SIG-M5 treated with dmso at 0.1 percent for 504 hours (cell line): ENCODE measurements at regions not wholly inside any gene's neighbourhood (a gene's known extent, or its start where the extent isn't known, plus 50 kb on each side); places are given as distances from the start of the nearest gene placed in this dataset.
"Not testable (repeated sequence)": the region's sequence is repeated elsewhere in the genome, so short reads cannot be mapped to it uniquely, and the experiment has no call there.

ENCODE experiments used
- DNase-seq: peaks from one replicate; lab custom pipeline; 2025; ENCODE audit not compliant: unreplicated experiment; lab: John Stamatoyannopoulos, UW

DNA sequence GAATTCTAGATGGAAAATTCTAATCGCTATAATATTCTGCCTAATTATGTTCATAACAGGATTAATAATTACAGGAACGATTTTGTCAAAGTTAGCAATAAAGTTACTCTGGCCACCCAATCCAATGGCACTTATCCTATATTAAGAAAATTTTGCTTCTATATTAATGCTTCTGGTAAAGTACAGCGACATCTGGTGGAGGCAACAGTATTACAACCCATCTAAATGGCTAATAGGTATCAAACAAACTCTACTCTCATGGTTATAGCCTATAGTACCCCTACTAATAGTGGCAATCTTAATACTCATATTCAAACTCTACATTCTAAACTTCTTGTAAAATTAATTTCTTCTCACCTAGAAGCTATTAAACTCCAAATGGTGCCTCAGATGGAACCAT is 1084.7 kb upstream of the LRRTM1 start:
- DNase-seq: no peak

DNA sequence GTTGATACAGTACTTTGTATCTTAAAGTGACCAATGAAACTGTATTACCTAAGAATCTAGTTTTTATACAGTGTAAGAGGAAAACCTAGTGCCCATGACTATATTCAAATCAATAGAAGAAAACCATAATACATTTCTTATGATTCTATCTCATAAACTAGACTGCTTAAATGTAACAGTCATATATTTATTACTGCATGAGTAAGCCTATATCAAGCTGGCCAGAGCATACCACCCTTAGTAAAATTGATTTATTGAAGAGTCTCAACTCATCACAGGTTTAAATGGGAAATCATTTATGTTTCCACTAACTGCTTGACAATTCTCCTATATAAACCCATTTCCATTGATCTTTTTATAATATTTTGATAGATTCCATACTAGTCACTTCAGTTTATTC is 1059.2 kb upstream of the LRRTM1 start:
- DNase-seq: no peak

DNA sequence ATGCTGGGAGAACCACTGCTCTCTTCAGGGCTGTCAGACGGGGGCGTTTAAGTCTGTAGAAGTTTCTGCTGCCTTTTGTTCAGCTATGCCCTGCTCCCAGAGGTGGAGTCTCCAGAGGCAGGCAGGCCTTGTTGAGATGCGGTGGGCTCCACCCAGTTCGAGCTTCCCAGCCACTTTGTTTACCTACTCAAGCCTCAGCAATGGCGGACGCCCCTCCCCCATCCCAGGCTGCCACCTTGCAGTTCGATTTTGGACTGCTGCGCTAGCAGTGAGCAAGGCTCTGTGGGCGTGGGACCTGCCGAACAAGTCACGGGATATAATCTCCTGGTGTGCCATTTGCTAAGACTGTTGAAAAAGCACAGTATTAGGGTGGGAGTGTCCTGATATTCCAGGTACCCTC is 1057.9 kb upstream of the LRRTM1 start:
- DNase-seq: not testable (repeated sequence)

- no peak for DNase-seq
Observed at GRCh38 chr2:81355436-81355835, 1050.9 kb upstream of the LRRTM1 start.

DNA sequence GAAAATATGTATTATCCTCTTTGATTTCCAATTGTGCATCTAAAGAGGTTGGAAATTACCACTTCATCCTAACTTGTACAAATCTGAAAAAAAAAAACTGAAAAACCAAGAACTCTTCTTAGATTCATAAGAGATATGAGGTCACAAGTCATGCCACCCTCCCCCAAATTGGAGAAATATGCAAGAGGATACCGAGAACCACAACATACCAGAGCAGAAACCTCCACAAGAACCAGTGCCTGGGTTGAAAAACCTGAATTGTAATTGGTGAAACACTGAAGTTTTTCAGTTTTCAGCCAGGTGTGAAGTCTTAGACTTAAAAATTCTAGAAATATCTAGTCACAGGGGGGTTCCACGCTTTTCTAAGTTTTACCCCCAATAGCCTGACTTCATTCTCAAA is 1029.5 kb upstream of the LRRTM1 start:
- DNase-seq: no peak

DNA sequence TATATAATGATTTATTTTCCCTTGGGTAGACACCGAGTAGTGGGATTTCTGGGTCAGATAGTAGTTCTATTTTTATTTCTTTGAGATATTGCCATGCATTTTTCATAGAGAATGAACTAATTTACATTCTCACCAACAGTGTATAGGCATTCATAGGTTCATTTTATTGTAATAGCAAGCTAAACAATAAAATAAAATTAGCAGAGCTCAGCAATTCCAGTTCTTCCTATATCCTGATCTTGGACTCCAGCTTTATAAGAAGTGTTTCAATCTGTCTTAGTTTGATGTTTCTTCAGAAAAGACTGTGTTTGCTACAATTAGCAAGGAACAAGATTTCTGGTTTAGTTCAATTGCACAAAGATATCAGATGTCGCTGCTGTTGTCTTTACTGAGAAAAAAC is 1024.4 kb upstream of the LRRTM1 start:
- DNase-seq: no peak

GRCh38 chr2:81327911-81328310 is 1023.4 kb upstream of the LRRTM1 start:
- no peak for DNase-seq

DNA sequence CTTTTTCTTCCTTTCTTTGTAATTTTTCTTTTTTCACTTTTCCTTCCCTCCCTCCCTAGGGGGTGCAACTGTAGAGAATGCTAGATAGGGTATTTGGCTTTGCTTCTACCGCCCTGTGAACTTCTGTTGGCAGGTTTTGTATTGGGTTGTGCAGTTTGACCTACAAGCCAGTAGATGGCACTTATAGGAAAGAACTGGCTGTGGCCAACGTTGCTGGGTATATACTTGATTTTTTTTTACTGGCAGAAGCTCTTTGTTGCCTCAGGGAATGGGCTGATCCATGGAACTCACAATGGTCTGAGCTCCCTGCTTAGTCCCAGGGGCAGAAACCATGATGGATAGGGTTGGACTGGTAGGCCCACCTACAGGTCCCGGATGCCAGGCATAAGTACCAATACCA is 1019.5 kb upstream of the LRRTM1 start:
- DNase-seq: peak; percentile 22

DNA sequence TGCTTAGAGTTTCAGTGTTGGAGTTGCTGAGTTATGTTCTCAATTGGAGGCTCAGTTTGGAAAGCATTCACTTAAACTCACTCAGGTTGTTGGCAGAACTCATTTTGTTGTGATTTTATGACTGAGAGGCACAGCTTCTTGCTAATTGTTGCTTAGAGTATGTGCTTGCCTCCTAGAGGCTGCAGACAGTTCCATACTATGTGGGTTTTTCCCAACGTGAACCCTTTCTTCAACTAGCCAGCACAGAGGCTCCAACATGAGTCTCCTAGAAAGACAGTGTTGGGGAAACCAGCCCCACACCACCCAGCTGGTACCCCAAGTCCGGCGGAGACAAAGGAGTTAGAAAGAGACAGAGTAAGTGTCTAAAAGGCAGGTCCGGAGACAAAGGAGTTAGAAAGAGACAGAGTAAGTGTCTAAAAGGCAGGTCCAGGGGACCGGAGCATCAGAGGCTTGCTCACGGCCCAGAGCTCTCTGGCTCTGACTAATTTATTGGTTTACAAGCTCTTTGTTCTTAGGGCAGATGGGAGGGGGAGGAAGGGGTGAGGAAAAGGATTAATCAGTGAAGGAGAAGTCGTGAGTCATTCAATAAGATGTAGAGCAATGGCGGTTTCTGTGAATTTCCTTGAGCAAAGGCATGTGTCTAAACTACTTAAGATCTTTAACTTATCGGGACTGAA is 999.7 kb upstream of the LRRTM1 start:
- no peak for DNase-seq

- no peak for DNase-seq
Observed at GRCh38 chr2:81303321-81303720, 998.8 kb upstream of the LRRTM1 start.

DNA sequence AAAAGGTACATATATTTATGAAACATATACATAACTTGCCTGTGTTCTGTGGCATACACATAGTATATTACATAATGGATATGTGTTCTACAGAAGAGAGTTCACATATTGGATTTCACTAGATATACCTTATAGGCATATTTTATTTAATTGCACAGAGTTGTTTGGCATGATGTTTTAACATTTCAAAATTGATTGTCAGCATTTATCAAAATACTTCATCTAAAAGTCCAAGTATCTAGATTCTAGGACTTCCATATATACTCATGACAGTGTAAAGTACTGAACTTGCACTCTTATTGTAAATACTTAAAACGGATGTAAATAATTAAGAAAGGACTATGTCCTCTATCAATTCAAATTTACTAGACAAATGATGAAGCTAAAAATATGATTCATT is 995.3 kb upstream of the LRRTM1 start:
- no peak for DNase-seq

GRCh38 chr2:81290846-81291245 is 986.3 kb upstream of the LRRTM1 start:
- no peak for DNase-seq

GRCh38 chr2:81283081-81283480 is 978.5 kb upstream of the LRRTM1 start:
- no peak for DNase-seq

GRCh38 chr2:81282151-81282769 is 977.7 kb upstream of the LRRTM1 start:
- DNase-seq: no peak

GRCh38 chr2:81276595-81276994 is 972.0 kb upstream of the LRRTM1 start:
- no peak for DNase-seq

DNA sequence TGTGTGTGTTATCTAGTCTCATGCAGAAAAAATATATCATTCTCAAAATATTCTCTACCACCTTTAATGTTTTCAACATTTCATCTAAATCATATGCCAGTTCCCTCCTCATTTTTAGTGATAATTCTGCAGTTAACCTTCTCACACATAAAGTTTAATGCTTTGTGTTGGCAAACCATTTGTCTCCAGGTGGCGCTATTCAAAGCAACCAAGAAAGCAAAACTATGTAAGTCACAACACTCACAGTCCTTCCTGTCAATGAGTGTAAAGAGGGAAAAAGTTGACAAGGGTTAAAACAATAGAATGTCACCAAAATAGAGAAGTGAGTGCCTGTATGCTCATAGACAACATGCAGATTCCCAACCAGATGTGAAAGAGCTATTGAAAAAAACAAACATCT is 961.6 kb upstream of the LRRTM1 start:
- peak; percentile 5 for DNase-seq

DNA sequence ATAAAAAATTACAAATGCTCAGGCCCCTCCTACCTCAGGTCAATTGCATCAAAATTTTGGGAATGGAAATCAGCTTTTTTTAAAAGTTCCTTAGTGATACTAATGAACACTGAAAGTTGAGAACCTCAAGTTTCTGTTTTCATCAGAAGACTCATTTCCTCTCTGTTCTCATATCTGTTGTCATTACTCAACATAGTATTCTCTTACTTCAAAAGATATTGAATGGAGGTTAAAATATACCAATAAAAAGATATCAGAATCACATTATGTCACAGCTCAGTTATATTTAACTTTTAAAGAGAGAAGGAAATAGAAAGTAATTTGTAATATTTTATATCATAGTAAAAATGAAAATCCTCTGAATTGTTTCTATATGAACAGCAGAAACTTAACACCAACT is 959.4 kb upstream of the LRRTM1 start:
- no peak for DNase-seq

- peak; percentile 17 for DNase-seq
Observed at GRCh38 chr2:81260320-81260719, 955.8 kb upstream of the LRRTM1 start.

DNA sequence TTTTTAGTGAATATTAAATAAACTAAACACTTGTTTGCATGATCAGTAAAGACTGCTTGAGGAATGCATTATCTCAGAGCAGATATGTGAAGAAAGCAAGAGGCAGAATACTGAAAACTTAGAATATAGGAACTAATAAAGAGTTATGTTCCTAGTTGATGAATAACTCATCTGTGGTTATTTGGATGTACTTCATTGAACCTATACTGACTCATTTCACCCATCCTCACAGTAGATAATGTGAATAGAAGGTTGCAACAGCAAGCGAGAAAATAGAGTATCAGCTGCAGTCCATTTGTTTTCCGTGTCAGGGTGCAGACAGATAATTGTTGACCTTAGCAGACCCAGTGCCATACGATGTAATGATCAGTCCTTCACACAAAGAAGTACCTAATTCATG is 945.7 kb upstream of the LRRTM1 start:
- DNase-seq: no peak

DNA sequence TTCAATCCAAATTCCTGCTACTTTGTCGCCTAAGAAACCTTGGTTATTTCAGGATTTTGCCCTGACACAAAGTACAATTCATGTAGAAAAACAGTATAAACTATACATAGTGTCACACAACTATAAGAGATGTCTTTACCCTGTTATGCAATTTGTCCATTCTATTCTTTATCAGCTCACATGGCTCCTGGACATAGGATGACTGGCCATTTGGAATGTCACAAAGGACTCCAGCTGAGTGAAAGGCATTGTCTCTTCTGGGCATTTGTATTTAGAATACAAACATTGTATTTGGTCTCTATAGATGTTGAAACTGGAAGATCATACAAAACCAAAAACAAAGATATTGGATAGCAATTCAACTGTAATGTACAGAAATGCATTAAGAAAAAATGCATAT is 944.6 kb upstream of the LRRTM1 start:
- no peak for DNase-seq

- DNase-seq: no peak
Observed at GRCh38 chr2:81247648-81248047, 943.1 kb upstream of the LRRTM1 start.

DNA sequence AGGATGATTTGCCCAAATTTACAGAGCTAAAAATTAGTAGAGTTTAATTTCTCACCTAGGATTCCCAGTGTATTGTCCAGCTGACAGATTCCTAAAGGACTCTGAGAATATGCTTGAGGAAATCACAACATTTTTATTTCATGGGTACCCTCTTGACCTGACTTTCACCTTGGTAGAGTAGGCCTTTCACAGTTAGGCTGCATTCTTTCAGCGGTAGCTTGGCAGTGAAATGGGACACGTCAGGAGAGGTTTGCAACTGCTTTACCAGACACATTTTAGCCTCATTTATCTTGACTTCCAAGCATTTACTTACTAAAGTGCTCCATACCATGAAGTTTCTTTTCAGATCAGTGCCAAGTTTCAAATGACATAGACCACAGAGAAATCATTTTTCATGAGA is 937.9 kb upstream of the LRRTM1 start:
- DNase-seq: no peak

DNA sequence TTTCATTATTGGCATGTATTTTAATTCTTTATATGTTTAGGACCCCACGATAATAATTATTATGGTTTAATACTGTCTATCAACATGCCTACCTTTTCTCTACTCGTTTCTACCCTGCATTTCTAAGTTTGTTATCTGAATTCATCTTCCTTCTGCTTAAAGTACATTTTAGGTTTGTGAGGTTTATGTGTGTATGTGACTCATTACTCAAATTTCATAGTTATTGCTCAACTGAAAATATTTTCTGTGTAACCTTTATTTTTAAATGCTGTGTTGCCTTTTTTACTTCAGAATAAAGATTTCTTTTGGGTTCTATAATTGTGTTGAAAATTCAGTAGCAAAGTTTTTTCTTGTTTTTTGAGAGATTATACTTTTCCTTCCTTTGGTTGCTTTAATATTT is 933.9 kb upstream of the LRRTM1 start:
- no peak for DNase-seq
